DOHH2 (cell line): ENCODE measurements at regions not wholly inside any gene's neighbourhood (a gene's known extent, or its start where the extent isn't known, plus 50 kb on each side); places are given as distances from the start of the nearest gene placed in this dataset.

Experiments used
- EZH2phosphoT487 ChIP-seq: fragments of 200-600 bp; sonication (generic); IDR thresholded peaks from 2 replicates; pipeline ENCODE4 v1.6.1; 2017; ENCODE audit warnings: borderline replicate concordance, mild to moderate bottlenecking, antibody characterized with exemption, low read length, moderate library complexity, mixed read lengths
- TF ChIP-seq, protein P1 (sequence below): fragments of 200-600 bp; sonication (generic); IDR thresholded peaks from one replicate; pipeline ENCODE4 v1.5.1; 2014; ENCODE audit warnings: antibody characterized with exemption, mild to moderate bottlenecking, low read depth, low read length; ENCODE audit not compliant: poor library complexity, severe bottlenecking

- TF ChIP-seq, protein P1, sequence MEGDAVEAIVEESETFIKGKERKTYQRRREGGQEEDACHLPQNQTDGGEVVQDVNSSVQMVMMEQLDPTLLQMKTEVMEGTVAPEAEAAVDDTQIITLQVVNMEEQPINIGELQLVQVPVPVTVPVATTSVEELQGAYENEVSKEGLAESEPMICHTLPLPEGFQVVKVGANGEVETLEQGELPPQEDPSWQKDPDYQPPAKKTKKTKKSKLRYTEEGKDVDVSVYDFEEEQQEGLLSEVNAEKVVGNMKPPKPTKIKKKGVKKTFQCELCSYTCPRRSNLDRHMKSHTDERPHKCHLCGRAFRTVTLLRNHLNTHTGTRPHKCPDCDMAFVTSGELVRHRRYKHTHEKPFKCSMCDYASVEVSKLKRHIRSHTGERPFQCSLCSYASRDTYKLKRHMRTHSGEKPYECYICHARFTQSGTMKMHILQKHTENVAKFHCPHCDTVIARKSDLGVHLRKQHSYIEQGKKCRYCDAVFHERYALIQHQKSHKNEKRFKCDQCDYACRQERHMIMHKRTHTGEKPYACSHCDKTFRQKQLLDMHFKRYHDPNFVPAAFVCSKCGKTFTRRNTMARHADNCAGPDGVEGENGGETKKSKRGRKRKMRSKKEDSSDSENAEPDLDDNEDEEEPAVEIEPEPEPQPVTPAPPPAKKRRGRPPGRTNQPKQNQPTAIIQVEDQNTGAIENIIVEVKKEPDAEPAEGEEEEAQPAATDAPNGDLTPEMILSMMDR: no peak
- no peak for TF ChIP-seq EZH2phosphoT487
Observed at GRCh38 chr10:120997313-120997712, 146.2 kb downstream of the WDR11 start.
